HEK293 (cell line): ENCODE measurements at regions not wholly inside any gene's neighbourhood (a gene's known extent, or its start where the extent isn't known, plus 50 kb on each side); places are given as distances from the start of the nearest gene placed in this dataset.

ENCODE experiments used
- CTCF ChIP-seq: fragments of 450-650 bp; formaldehyde crosslinking; IDR thresholded peaks from 2 replicates; pipeline ENCODE4 v1.5.1; 2016; ENCODE audit warnings: missing biosample characterization, missing genetic modification characterization
- GLIS1 ChIP-seq: fragments of 450-650 bp; formaldehyde crosslinking; IDR thresholded peaks from 2 replicates; pipeline ENCODE4 v1.5.1; 2016; ENCODE audit warnings: missing biosample characterization, missing genetic modification characterization
- PRDM4 ChIP-seq: fragments of 450-650 bp; formaldehyde crosslinking; IDR thresholded peaks from 2 replicates; pipeline ENCODE4 v1.5.1; 2017; ENCODE audit warnings: missing biosample characterization, missing genetic modification characterization
- YY1 ChIP-seq: fragments of 450-650 bp; formaldehyde crosslinking; IDR thresholded peaks from 2 replicates; pipeline ENCODE4 v1.5.1; 2018; ENCODE audit warnings: missing biosample characterization, missing genetic modification characterization
- ZBTB7A ChIP-seq: fragments of 450-650 bp; formaldehyde crosslinking; IDR thresholded peaks from 2 replicates; pipeline ENCODE4 v1.5.1; 2016; ENCODE audit warnings: low read depth, missing biosample characterization, missing genetic modification characterization
- ZBTB8A ChIP-seq: fragments of 450-650 bp; formaldehyde crosslinking; IDR thresholded peaks from 2 replicates; pipeline ENCODE4 v1.5.1; 2016; ENCODE audit warnings: missing biosample characterization, missing genetic modification characterization
- ZFP37 ChIP-seq: fragments of 450-650 bp; formaldehyde crosslinking; IDR thresholded peaks from 2 replicates; pipeline ENCODE4 v1.5.1; 2016; ENCODE audit warnings: missing biosample characterization, missing genetic modification characterization
- ZNF155 ChIP-seq: fragments of 450-650 bp; formaldehyde crosslinking; IDR thresholded peaks from 2 replicates; pipeline ENCODE4 v1.5.1; 2016; ENCODE audit warnings: missing biosample characterization, missing genetic modification characterization
- ZNF24 ChIP-seq: fragments of 450-650 bp; formaldehyde crosslinking; IDR thresholded peaks from 2 replicates; pipeline ENCODE4 v1.5.1; 2016; ENCODE audit warnings: missing biosample characterization, missing genetic modification characterization
- ZNF707 ChIP-seq: fragments of 450-650 bp; formaldehyde crosslinking; IDR thresholded peaks from 2 replicates; pipeline ENCODE4 v1.5.1; 2016; ENCODE audit warnings: missing biosample characterization, missing genetic modification characterization
- ZSCAN16 ChIP-seq: fragments of 450-650 bp; formaldehyde crosslinking; IDR thresholded peaks from 2 replicates; pipeline ENCODE4 v1.5.1; 2016; ENCODE audit warnings: missing biosample characterization, missing genetic modification characterization

DNA sequence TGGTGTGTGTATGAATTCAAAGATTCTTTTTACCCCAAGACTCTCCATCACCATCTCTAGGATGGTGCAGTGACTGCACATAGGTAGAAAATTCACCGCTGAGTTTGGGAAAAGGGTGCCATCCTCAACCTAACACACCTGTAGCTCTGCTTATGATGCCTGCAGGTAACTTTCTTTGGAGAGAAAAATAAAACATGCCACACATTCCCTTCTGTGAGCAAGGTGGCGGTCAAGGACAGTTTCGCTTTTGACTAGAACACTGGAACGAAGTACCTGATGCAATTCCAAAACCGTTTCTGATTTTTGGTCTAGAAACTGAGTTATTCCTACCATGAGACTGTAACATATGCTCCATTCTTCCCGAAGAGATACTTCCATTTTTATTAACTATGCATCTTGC lies 205.6 kb downstream of the FGFR2 start:
- TF ChIP-seq ZNF24 (tag by site-specific recombination): no peak
- no peak for TF ChIP-seq ZSCAN16 (tag by site-specific recombination)
- TF ChIP-seq CTCF (tag by site-specific recombination): no peak
- TF ChIP-seq GLIS1: no peak
- no peak for TF ChIP-seq YY1
- no peak for TF ChIP-seq ZFP37 (tag by site-specific recombination)
- no peak for TF ChIP-seq ZNF707 (tag by site-specific recombination)
- TF ChIP-seq ZNF155: no peak
- TF ChIP-seq ZBTB8A (tag by site-specific recombination): no peak
- no peak for TF ChIP-seq PRDM4 (tag by site-specific recombination)
- no peak for TF ChIP-seq ZBTB7A (tag by site-specific recombination)
